Uterus (tissue), 3 donors: ENCODE measurements at regions not wholly inside any gene's neighbourhood (a gene's known extent, or its start where the extent isn't known, plus 50 kb on each side); places are given as distances from the start of the nearest gene placed in this dataset.

Source experiments
- DNase-seq, 2 donors: peaks; one replicate each; pipeline ENCODE4 v3.0.0-alpha.2; 2019 to 2020
- H3K27ac ChIP-seq, 2 donors: fragments of 200-600 bp; sonication (generic); 1 replicate in 1 of 2; 2 replicates in 1 of 2; pipeline ENCODE4 v1.5.1; 2016 to 2018
- H3K27me3 ChIP-seq, 2 donors: fragments of 200-600 bp; sonication (generic); one replicate each; pipeline ENCODE4 v1.5.1; 2018 to 2019; ENCODE audit warnings: control low read depth in 1 of 2
- H3K36me3 ChIP-seq, 2 donors: fragments of 200-600 bp; sonication (generic); one replicate each; pipeline ENCODE4 v1.5.1; 2019; ENCODE audit warnings: control low read depth in 1 of 2
- H3K4me1 ChIP-seq, 2 donors: fragments of 200-600 bp; sonication (generic); one replicate each; pipeline ENCODE4 v1.5.1; 2018 to 2019; ENCODE audit warnings: control low read depth in 1 of 2
- H3K4me3 ChIP-seq, 2 donors: fragments of 200-600 bp; sonication (generic); 1 replicate in 1 of 2; 2 replicates in 1 of 2; pipeline ENCODE4 v1.5.1; 2018 to 2019; ENCODE audit warnings: mild to moderate bottlenecking in 1 of 2
- H3K9me3 ChIP-seq, 2 donors: fragments of 200-600 bp; sonication (generic); one replicate each; pipeline ENCODE4 v1.5.1; 2019; ENCODE audit warnings: control low read depth in 1 of 2
- CTCF ChIP-seq, 4 experiments: fragments of 200-600 bp in 2 of 4; fragments of 450-650 bp in 2 of 4; sonication (generic) in 2 of 4; IDR thresholded peaks; one replicate each; pipeline ENCODE4 v1.5.1; 2016 to 2019; ENCODE audit warnings: antibody characterized with exemption in 4 of 4, mild to moderate bottlenecking in 2 of 4, moderate library complexity in 1 of 4
- POLR2A ChIP-seq, 2 donors: fragments of 450-650 bp; IDR thresholded peaks; one replicate each; pipeline ENCODE4 v1.6.1; 2016; ENCODE audit warnings: antibody characterized with exemption in 2 of 2, mild to moderate bottlenecking in 1 of 2, moderate library complexity in 1 of 2
- intact Hi-C: fragments of 100-400 bp; cut with DNase I; formaldehyde crosslinking; loops from one replicate; pipeline ENCODE4 v1.15.1; 2023; ENCODE audit warnings: low total_unique reads
- donor health status: DM: yes; HTN: yes; CAD: no.

- no peak for TF ChIP-seq POLR2A (IDR thresholded peaks at IDR 0.05)
- TF ChIP-seq CTCF (IDR thresholded peaks at IDR 0.05): no peak
- no peak for DNase-seq
- no peaks in the 10 kb centered on the region for H3K27me3 ChIP-seq
- no peak overlapping the region for H3K4me3 ChIP-seq
- peaks cover 0 to 6% of the 10 kb centered on the region in 2 donors for H3K9me3 ChIP-seq
- intact Hi-C loops: no loop called here
- no peaks in the 10 kb centered on the region for H3K36me3 ChIP-seq
- peak overlapping the region in 1 of 2 donors; percentile 7 for H3K27ac ChIP-seq
- H3K4me1 ChIP-seq: no peaks in the 10 kb centered on the region
Measured at GRCh38 chr5:116789522-116789921, 214.9 kb upstream of the SEMA6A start.

DNA sequence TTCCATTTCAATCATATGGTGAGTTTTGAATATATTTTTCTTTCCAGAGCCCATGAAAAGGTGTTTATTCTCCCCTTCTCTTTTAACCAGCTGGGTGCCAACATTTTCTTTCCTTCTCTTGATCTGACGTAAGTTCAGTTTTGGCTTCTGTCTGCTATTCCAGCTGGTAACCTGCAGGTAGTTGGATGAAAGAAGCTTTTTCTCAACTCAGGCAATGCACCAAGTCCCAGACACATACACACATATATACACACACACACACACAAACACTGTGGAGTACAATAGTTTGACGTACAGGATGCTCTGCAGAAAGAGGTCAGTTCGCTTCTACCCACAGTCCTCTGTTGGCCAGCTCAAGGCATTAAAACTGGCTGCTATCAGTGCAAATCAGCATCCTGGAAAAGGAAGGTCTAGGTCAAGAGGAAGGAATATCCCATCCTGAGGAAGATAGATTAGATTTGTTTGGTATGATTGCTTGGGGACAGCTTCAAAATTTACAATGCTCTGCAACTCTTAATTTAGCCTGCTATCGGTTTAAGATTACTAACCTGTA lies 214.3 kb upstream of the SEMA6A start:
- Histone ChIP-seq H3K4me1 (no peaks in the 10 kb centered on the region), H3K9me3 (peaks cover 0 to 6% of the 10 kb centered on the region in 2 donors), H3K27ac (no peak overlapping the region), H3K4me3 (no peak overlapping the region), H3K36me3 (no peaks in the 10 kb centered on the region), H3K27me3 (no peaks in the 10 kb centered on the region)
- intact Hi-C loops: no loop called here
- peak in 1 of 2 donors; percentile 33 for DNase-seq
- TF ChIP-seq POLR2A (IDR thresholded peaks at IDR 0.05) (no peak), CTCF (IDR thresholded peaks at IDR 0.05) (no peak)

DNA sequence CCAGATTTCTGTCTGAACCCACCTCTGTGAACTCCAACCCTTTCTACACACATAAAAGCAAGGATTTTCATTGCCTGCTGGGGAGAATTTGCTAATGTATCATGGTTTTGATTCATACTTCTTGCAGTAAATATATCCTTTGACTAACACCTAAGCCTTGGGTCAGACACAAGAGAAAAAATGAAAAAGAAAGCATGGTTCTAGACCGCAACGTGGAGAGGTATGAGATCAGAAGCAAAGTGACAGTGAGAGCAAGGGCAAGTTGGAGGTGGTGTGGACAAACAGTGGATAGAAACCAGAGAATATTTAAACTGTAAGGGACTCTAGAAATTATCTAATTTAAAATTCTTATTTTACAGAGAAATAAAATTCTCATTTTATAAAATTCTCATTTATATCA lies 212.9 kb upstream of the SEMA6A start:
- Histone ChIP-seq H3K4me3 (no peak overlapping the region), H3K27me3 (no peaks in the 10 kb centered on the region), H3K36me3 (no peaks in the 10 kb centered on the region), H3K27ac (no peak overlapping the region), H3K4me1 (no peaks in the 10 kb centered on the region), H3K9me3 (peaks cover 0 to 6% of the 10 kb centered on the region in 2 donors)
- TF ChIP-seq POLR2A (IDR thresholded peaks at IDR 0.05) (no peak), CTCF (IDR thresholded peaks at IDR 0.05) (no peak)
- intact Hi-C loops: no loop called here
- DNase-seq: no peak

DNA sequence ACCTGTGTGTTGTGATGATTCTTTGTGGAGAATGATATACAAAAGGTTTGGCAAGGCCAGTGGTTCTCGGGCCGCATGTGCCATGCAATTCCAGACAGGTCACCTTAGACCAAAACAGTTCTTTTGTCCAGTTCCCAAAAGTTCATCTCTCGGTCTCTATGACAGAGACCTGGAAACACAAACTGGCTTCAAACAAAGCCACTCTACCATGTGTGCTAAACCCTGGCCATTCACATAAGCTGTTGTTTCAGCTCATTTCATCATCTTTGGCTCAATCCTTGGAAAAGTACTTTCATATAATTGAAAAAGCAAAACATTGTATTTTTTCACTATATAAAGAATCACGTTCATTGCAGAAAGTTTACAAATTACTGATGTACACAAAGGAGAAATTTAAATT lies 210.5 kb upstream of the SEMA6A start:
- Histone ChIP-seq H3K36me3 (no peaks in the 10 kb centered on the region), H3K4me3 (no peak overlapping the region), H3K4me1 (no peaks in the 10 kb centered on the region), H3K27me3 (no peaks in the 10 kb centered on the region), H3K9me3 (peaks cover 0 to 5% of the 10 kb centered on the region in 2 donors), H3K27ac (no peak overlapping the region)
- intact Hi-C loops: no loop called here
- TF ChIP-seq POLR2A (IDR thresholded peaks at IDR 0.05): no peak
- TF ChIP-seq CTCF (IDR thresholded peaks at IDR 0.05): no peak
- no peak for DNase-seq

DNA sequence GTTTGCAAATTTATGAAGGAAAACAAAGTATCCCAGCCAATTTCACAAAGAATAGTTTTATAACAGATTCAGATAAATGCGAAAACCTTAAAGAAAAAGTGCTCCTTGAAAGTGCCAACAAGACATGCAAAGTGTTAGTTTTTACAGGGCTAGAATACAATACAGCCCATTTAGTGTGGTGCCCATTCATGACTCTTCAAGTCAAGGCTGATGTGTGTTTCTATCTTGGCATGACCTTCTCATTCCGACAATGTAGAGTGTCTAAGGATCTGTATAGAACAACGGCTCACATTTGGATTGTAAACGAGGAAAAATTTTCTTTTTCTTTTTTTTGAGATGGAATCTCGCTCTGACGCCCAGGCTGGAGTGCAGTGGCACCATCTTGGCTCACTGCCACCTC lies 205.2 kb upstream of the SEMA6A start:
- Histone ChIP-seq H3K4me3 (no peak overlapping the region), H3K27ac (no peak overlapping the region), H3K9me3 (no peaks in the 10 kb centered on the region)

More for the DNA sequence above, 205.2 kb upstream of the SEMA6A start:
- H3K4me1 ChIP-seq: no peaks in the 10 kb centered on the region
- TF ChIP-seq CTCF (IDR thresholded peaks at IDR 0.05) (no peak), POLR2A (IDR thresholded peaks at IDR 0.05) (no peak)
- no peaks in the 10 kb centered on the region for H3K27me3 ChIP-seq
- H3K36me3 ChIP-seq: no peaks in the 10 kb centered on the region
- DNase-seq: no peak
- intact Hi-C loops: no loop called here
